GM19351 (cell line): ENCODE measurements at regions not wholly inside any gene's neighbourhood (a gene's known extent, or its start where the extent isn't known, plus 50 kb on each side); places are given as distances from the start of the nearest gene placed in this dataset.

Experiments
- ATAC-seq: cut with Tn5 transposase; IDR thresholded peaks from one replicate; pipeline ENCODE4 v1.9.1; 2021; ENCODE audit warnings: mild to moderate bottlenecking, moderate library complexity; ENCODE audit not compliant: unreplicated experiment

DNA sequence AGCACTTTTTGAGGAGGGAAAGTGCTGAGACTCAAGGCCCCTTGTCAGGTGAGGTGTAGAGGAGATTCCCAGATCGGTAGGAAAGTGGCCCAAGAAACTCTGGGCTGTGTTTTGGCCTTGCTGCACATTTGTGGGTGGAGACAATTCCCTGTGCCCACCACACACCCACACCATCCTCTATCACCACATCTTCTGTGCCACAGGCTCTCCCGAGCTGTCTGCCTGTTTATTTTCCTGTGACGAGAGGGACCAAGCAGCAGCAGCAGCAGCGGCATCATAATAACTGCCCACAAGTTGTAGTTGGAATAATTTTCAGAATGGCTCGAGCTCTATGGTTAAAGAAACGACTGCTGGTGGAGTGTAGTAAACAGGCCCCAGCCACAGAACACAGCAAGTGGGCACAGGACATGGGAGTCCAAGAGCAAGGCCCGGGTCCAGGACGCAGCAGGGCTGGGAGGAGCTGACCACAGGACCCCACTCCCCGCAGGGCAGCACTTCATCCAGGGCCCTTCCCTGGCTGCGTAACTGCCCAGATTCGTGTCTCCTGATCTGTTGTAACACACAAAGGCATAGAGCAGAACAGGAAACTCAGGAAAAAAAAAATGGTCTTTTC is 55.6 kb upstream of the BCL2L14 start:
- ATAC-seq = no peak

DNA sequence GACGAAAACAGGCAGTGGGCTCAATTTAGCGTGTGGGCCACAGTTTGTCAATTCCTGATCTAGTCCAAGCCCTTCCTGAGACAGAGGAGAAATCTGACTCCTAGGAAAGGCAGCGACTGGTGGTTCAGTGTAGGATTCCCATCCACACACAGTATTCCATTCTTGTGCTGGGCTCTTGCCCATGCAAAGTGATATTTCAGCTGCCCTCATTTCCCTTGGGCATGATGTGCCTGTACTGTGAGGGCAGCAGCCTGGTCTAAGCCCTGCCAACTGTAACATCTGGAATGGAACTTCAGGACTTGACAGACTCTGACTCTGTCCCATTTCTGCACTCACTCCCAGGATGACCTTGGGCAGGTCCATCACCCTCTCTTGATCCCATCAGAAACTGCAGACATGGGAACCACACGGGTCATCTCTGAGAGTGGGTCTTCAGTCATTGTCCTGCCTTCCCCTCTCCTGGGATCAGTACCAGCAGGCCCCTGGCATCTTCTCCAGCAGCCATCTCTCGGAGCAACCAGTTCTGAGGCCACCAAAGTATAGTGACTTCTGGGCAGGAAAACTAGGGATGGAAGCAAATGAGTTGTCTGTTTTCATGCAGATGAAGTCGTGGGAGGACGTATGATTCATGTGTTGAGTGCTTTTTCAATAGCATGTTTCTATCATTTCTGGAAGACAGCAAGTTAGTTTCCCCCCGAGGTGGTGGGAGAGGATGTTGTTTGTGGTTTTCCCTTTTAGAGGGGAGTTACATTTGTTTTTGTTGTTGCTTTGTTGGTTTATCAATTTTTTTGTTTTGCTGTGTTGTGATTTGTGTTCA is 54.2 kb upstream of the BCL2L14 start:
- ATAC-seq = no peak

DNA sequence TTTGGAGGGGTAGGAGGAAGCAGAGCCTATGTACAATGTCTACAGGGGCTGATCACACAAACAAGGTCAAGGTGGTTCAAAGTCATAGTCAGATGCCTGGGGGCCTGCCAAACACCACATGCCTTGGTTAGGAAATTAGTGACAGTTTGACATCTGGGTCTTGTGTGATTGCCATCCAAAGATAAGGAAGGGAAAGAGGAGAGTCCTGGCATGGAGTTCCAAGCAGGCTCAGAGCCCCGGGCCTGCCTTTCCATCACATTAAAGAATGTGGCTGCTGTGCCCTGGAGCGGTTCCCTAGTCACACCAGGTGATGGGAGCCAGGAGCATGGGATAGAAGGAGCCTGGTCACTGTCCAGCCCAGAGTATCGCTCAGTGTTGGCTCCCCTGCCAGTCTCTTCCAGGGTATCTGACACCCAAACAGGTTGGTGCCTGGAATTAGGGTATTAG is 53.6 kb upstream of the BCL2L14 start:
- no peak for ATAC-seq

DNA sequence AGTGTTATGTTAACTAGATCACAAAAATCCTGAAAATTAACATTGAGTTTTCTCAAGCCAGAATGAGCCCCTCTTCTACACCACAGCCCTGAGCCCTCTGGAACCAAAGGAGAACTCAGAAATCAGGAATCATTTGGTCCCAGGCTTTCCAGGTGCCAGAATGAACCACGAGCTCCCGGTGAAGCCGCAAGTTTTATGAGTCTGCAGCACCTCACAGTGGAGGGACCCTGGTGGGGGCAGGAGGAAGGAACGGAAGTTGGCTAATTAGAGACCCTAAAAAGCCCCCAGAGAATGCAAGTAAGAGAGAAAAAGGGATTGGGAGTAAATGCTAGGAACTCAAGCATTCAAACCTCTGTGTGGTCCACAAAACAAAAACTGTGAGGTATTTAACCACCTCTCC is 52.9 kb upstream of the BCL2L14 start:
- ATAC-seq = no peak

DNA sequence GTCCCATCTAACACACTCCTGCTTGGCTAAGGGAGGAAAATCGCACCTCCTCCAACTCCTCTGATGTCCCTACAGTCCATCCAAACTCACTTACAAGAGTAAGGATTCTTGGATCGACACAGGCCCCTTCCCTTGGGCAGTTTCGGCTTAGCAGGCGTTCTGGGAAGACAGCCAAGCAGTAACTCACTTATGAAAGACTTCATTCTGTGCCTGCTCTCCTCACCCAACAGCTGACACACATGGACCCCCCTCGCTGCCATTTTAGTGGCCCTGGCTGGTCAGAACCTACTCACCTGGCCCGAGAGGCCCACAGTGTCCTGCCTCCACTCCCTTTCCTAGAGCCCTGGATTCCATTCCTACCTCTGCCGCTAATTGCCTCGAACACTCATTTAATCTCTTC is 52.3 kb upstream of the BCL2L14 start:
- ATAC-seq = no peak

DNA sequence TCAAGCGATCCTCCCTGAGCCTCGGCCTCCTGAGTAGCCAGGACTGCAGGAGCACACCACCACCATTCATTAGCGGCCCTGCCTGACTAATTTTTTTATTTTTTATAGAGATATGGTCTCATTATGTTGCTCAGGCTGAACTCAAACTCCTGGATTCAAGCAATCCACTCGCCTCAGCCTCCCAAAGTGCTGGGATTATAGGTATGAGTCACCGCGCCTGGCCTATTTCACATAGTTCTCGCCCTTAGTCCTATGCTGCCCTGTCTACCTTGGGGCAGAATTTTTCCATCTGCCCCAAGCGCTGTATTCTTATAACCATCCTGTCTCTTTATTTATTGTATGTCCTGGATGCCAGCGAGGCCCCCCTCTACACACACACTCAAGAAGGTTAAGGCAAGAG is 50.9 kb upstream of the BCL2L14 start:
- ATAC-seq = no peak

GRCh38 chr12:12020762-12021161 is 50.0 kb upstream of the BCL2L14 start:
- ATAC-seq = no peak
